C4-2B (cell line): ENCODE measurements at regions not wholly inside any gene's neighbourhood (a gene's known extent, or its start where the extent isn't known, plus 50 kb on each side); places are given as distances from the start of the nearest gene placed in this dataset.
"Not testable (repeated sequence)": the region's sequence is repeated elsewhere in the genome, so short reads cannot be mapped to it uniquely, and the experiment has no call there.

Source experiments
- H3K27ac ChIP-seq: fragments of 450-650 bp; 2 replicates; pipeline ENCODE4 v1.5.1; 2017
- ZFX ChIP-seq: fragments of 450-650 bp; IDR thresholded peaks from 2 replicates; pipeline ENCODE4 v1.6.1; 2017
- TF ChIP-seq, protein P1 (sequence below): fragments of 450-650 bp; conservative IDR thresholded peaks from 2 replicates; pipeline ENCODE4 v1.5.1; 2017; ENCODE audit warnings: mild to moderate bottlenecking

DNA sequence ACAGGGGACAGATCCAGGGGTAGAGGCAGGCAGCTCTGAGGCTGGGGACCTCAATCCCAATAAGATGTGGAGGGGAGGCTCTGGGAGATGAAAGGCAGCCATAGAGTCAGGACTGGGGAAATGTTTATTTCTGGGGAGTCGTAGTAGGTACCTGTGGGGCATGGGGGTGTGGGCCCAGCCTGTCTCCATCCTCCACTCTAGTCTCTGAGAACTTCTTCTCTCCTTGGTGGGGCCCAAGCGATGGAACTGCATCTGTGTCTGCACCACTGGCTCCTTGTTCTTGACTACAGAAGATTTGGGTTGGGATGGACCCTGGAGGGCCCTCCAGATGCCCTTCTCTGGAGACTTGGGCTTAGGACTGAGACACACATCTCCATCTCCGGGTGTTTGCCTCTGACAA lies 953.9 kb upstream of the ZNF722 start:
- H3K27ac ChIP-seq: no peak overlapping the region
- TF ChIP-seq, protein P1, sequence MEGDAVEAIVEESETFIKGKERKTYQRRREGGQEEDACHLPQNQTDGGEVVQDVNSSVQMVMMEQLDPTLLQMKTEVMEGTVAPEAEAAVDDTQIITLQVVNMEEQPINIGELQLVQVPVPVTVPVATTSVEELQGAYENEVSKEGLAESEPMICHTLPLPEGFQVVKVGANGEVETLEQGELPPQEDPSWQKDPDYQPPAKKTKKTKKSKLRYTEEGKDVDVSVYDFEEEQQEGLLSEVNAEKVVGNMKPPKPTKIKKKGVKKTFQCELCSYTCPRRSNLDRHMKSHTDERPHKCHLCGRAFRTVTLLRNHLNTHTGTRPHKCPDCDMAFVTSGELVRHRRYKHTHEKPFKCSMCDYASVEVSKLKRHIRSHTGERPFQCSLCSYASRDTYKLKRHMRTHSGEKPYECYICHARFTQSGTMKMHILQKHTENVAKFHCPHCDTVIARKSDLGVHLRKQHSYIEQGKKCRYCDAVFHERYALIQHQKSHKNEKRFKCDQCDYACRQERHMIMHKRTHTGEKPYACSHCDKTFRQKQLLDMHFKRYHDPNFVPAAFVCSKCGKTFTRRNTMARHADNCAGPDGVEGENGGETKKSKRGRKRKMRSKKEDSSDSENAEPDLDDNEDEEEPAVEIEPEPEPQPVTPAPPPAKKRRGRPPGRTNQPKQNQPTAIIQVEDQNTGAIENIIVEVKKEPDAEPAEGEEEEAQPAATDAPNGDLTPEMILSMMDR: no peak
- TF ChIP-seq ZFX: no peak

DNA sequence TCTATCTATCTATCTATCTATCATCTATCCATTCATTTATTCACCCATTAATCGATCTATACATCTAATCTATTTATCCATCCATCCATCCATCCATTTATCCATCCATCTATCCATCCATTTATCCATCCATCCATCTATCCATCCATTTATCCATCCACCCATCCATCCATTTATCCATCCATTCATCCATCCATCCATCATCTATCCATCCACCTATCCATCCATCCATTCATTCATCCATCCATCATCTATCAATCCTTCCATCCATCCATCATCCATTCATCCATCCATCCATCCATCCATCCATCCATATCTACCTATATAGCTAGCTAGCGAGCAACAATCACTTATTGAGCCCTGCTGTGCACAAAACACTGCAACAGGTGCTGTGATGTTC lies 953.1 kb upstream of the ZNF722 start:
- TF ChIP-seq, protein P1: no peak
- no peak for TF ChIP-seq ZFX

DNA sequence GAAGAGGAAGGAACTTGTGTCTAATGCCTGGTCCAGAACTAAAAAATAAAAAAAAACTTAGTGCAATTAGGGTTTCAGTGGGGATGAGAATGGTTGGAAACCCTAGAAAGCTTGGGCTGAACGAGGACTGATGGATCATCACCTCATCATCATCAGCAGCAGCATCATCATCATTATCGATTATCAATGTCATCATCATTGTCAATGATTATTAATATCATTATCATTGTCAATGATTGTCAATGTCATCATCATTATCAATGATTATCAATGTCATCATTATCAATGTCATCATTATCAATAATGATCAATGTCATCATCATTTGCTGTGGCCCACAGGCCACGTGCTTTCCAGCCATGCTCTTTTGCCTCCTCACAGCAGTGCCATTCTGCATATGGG lies 952.0 kb upstream of the ZNF722 start:
- no peak overlapping the region for H3K27ac ChIP-seq

More for the DNA sequence above, 953.1 kb upstream of the ZNF722 start:
- H3K27ac ChIP-seq: no peak overlapping the region

DNA sequence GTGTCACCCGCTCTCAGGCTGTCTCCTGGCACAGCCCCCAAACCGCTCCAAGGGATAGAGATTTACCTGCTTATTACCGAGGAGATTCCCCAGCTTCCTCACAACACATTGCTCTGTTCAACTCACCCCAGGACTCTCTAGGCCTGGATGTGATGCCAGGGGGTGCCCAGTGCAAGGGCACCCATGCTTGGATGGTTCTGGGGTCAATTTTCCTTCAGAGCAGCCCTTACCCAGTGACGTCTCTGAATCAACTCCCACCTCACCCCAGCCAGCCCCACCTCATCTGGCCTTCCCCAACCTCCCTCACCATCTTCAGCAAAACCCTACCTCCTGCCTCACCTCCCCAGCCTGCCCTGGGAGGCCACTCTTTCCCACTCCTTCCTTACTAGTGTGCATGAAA lies 951.6 kb upstream of the ZNF722 start:
- TF ChIP-seq, protein P1: no peak
- TF ChIP-seq ZFX: no peak
- no peak overlapping the region for H3K27ac ChIP-seq

More for the DNA sequence above, 952.0 kb upstream of the ZNF722 start:
- TF ChIP-seq, protein P1: no peak
- no peak for TF ChIP-seq ZFX

DNA sequence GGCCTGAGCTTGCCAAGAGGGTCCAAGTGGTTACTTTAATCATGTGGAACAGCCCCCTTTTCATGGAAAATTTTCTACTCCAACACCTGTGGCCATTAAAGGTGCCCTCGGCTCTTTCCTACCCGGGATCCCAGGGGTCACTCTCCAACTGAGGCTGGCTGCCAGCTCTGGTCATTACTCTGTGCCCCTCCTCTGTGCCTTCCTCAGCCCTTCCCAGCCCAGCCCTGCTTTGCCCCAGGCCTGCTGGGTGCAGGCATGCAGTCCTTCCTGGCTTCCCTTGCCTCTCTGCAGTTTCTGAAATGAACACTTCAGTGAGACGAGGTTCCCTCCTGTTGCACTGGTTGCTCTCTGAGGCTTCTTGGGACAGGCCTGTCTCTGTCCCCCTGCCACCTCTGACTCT lies 951.1 kb upstream of the ZNF722 start:
- TF ChIP-seq, protein P1: no peak
- no peak for TF ChIP-seq ZFX
- no peak overlapping the region for H3K27ac ChIP-seq

DNA sequence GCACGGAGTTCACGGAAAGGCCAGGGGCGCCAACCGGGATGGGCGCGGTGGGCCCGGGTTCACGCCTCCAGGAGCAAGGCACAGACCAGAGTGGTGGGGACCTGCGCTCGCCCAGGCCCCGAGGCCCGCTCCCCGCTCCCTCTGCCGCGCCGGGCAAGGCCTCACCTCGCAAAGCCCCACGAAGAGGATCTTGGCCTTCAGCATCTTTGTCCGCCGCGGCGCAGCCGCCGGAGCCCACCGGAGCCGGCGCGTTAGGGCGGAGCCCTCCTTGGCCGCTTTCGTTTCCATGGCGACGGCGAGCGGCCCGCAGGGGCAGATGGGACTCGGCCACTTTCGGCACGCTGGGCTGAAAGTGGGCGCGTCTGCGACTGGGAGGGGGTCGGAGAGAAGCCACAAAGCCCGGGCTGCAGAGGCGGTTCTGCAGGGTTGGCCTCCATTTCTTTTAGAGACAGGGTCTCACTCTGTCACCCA lies 944.4 kb upstream of the ZNF722 start:
- no peak overlapping the region for H3K27ac ChIP-seq
- TF ChIP-seq, protein P1: no peak
- no peak for TF ChIP-seq ZFX

DNA sequence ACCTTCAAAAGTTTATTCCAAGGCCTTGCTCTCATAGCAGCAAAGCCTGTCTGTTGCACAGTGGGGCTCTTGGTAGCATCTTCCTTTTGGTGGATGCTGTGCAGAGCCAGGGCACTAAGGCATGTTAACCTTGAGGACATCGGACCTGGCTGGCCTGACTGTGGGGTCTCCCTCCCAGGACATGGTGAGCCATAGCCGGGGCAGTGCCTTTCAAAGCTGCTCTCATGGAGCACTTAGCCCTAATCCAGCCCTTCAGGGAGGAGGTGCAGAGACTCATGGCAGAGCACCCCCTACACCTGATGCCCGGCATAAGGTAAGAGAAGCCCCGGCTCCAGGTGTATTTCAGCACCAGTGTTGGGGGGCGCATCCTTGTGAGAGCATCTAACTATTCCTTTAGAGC lies 941.4 kb upstream of the ZNF722 start:
- H3K27ac ChIP-seq: no peak overlapping the region
- no peak for TF ChIP-seq ZFX
- TF ChIP-seq, protein P1: no peak

DNA sequence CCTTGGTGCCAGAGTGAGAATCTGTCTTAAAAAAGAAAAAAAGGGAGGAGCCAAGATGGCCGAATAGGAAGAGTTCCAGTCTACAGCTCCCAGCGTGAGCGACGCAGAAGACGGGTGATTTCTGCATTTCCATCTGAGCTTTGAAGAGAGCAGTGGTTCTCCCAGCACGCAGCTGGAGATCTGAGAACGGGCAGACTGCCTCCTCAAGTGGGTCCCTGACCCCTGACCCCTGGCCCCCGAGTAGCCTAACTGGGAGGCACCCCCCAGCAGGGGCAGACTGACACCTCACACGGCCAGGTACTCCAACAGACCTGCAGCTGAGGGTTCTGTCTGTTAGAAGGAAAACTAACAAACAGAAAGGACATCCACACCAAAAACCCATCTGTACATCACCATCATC lies 937.9 kb upstream of the ZNF722 start:
- not testable (repeated sequence) for H3K27ac ChIP-seq
